PFSK-1 (cell line): ENCODE measurements at regions not wholly inside any gene's neighbourhood (a gene's known extent, or its start where the extent isn't known, plus 50 kb on each side); places are given as distances from the start of the nearest gene placed in this dataset.

Source experiments
- REST ChIP-seq, 2 experiments: IDR thresholded peaks; 2 replicates each; pipeline versions ENCODE4 v1.6.1 to v1.8.0; 2011 to 2012; ENCODE audit warnings: low read depth in 2 of 2, low read length in 2 of 2, control low read depth in 1 of 2, inconsistent platforms in 1 of 2, mild to moderate bottlenecking in 1 of 2, moderate library complexity in 1 of 2; ENCODE audit not compliant: insufficient read depth in 1 of 2
- TAF1 ChIP-seq: IDR thresholded peaks from 2 replicates; pipeline ENCODE4 v1.6.1; 2012; ENCODE audit warnings: low read length, control low read depth, borderline replicate concordance; ENCODE audit not compliant: insufficient read depth

- TF ChIP-seq REST (IDR thresholded peaks at IDR 0.05; ENCODE audit: insufficient read depth in 1 of 2, low read depth in 2 of 2, low read length in 2 of 2): no peak
- no peak for TF ChIP-seq TAF1
Observed at GRCh38 chr4:79632114-79632513, 224.1 kb upstream of the GK2 start.
